ENCODE measurements at regions not wholly inside any gene's neighbourhood (a gene's known extent, or its start where the extent isn't known, plus 50 kb on each side); places are given as distances from the start of the nearest gene placed in this dataset.

DNA sequence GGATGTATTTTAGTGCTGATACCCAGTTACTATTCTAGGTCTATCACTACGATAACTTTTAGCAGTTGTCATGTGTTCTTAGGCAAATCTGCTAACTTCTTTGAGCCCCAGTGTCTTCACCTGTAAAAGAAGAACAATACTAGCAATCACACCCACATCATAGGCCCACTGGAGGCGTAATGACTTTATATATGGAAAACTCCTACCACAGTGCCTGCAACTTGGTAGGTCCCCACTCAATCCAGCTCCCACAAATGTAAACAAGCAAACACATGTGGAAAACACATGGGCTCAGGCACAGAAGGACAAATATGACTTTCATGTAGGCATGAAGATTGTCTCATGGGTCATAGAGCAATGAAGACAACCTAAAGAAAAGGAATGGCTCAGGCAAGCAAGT lies 115.8 kb downstream of the TBX19 start:
- no peak overlapping the region for H2AFZ ChIP-seq (ENCODE audit: low read depth, low read length)
- no peak for TF ChIP-seq EZH2 (IDR thresholded peaks at IDR 0.05; ENCODE audit: insufficient read depth, low read length)
- TF ChIP-seq, protein P1, sequence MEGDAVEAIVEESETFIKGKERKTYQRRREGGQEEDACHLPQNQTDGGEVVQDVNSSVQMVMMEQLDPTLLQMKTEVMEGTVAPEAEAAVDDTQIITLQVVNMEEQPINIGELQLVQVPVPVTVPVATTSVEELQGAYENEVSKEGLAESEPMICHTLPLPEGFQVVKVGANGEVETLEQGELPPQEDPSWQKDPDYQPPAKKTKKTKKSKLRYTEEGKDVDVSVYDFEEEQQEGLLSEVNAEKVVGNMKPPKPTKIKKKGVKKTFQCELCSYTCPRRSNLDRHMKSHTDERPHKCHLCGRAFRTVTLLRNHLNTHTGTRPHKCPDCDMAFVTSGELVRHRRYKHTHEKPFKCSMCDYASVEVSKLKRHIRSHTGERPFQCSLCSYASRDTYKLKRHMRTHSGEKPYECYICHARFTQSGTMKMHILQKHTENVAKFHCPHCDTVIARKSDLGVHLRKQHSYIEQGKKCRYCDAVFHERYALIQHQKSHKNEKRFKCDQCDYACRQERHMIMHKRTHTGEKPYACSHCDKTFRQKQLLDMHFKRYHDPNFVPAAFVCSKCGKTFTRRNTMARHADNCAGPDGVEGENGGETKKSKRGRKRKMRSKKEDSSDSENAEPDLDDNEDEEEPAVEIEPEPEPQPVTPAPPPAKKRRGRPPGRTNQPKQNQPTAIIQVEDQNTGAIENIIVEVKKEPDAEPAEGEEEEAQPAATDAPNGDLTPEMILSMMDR (IDR thresholded peaks at IDR 0.05; ENCODE audit: insufficient read depth, low read depth, low read length) = no peak
- no peak overlapping the region for H3K4me2 ChIP-seq (ENCODE audit: low read length)
- no peak overlapping the region for H3K9ac ChIP-seq (ENCODE audit: low read length)
- no peak overlapping the region for H3K4me3 ChIP-seq (ENCODE audit: insufficient read depth, low read depth, low read length)
- H3K27me3 ChIP-seq (ENCODE audit: insufficient read depth, low read length) = no peaks in the 10 kb centered on the region
- H3K27ac Mint-ChIP-seq (ENCODE audit: unreplicated experiment) = no peak overlapping the region
- no peaks in the 10 kb centered on the region for H3K36me3 Mint-ChIP-seq (ENCODE audit: low read depth, unreplicated experiment)
- H3K9me3 ChIP-seq (ENCODE audit: insufficient read depth, low read depth, low read length) = no peaks in the 10 kb centered on the region
- H3K4me1 Mint-ChIP-seq (ENCODE audit: low read depth, unreplicated experiment) = peaks cover 16% of the 10 kb centered on the region
- peaks cover 4% of the 10 kb centered on the region for H3K27me3 Mint-ChIP-seq (ENCODE audit: low read depth, unreplicated experiment)
- no peaks in the 10 kb centered on the region for H4K20me1 ChIP-seq (ENCODE audit: insufficient read depth, low read length)
- H3K4me1 ChIP-seq (ENCODE audit: insufficient read depth, low read length) = peaks cover 3% of the 10 kb centered on the region
- DNase-seq (ENCODE audit: low read depth) = no peak
- H3K27ac ChIP-seq (ENCODE audit: low read depth, low read length) = no peak overlapping the region
- H3K9me3 Mint-ChIP-seq (ENCODE audit: unreplicated experiment) = no peaks in the 10 kb centered on the region
- H3K36me3 ChIP-seq (ENCODE audit: insufficient read depth, low read length) = no peaks in the 10 kb centered on the region
- H3K4me3 Mint-ChIP-seq (ENCODE audit: unreplicated experiment) = no peak overlapping the region
- no peak for FAIRE-seq
- H3K79me2 ChIP-seq (ENCODE audit: insufficient read depth, low read length) = no peaks in the 10 kb centered on the region

DNA sequence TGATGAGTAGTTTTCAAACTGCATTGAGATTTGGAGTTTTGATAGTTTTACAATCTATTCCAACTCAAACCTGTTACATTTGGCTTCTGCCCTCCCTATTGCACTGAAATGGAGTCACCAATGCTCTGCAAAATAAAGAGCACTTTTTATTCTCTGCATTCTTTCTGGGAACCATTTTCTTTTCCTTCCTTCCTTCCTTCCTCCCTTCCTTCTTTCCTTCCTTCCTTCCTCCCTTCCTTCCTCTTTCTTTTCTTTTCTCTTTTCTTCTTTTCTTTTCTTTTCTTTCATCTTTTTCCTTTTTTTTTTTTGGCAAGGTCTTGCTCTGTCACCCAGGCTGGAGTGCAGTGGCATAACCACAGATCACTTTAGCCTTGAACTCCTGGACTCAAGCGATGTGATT lies 114.2 kb downstream of the TBX19 start:
- TF ChIP-seq EZH2 (IDR thresholded peaks at IDR 0.05; ENCODE audit: insufficient read depth, low read length) = no peak
- TF ChIP-seq, protein P1 (IDR thresholded peaks at IDR 0.05; ENCODE audit: insufficient read depth, low read depth, low read length) = no peak
- H3K4me2 ChIP-seq (ENCODE audit: low read length) = no peak overlapping the region
- no peaks in the 10 kb centered on the region for H3K9me3 ChIP-seq (ENCODE audit: insufficient read depth, low read depth, low read length)
- Mint-ChIP-seq H3K4me3 (ENCODE audit: unreplicated experiment) (no peak overlapping the region), H3K9me3 (ENCODE audit: unreplicated experiment) (no peaks in the 10 kb centered on the region), H3K27me3 (ENCODE audit: low read depth, unreplicated experiment) (peaks cover 4% of the 10 kb centered on the region), H3K36me3 (ENCODE audit: low read depth, unreplicated experiment) (no peaks in the 10 kb centered on the region), H3K4me1 (ENCODE audit: low read depth, unreplicated experiment) (peaks cover 14% of the 10 kb centered on the region), H3K27ac (ENCODE audit: unreplicated experiment) (no peak overlapping the region)
- no peaks in the 10 kb centered on the region for H3K79me2 ChIP-seq (ENCODE audit: insufficient read depth, low read length)
- H3K36me3 ChIP-seq (ENCODE audit: insufficient read depth, low read length) = no peaks in the 10 kb centered on the region
- no peak overlapping the region for H3K27ac ChIP-seq (ENCODE audit: low read depth, low read length)
- peaks cover 3% of the 10 kb centered on the region for H3K4me1 ChIP-seq (ENCODE audit: insufficient read depth, low read length)
- H3K9ac ChIP-seq (ENCODE audit: low read length) = no peak overlapping the region
- no peak overlapping the region for H2AFZ ChIP-seq (ENCODE audit: low read depth, low read length)
- no peaks in the 10 kb centered on the region for H3K27me3 ChIP-seq (ENCODE audit: insufficient read depth, low read length)
- DNase-seq (ENCODE audit: low read depth) (no peak), FAIRE-seq (no peak)
- no peak overlapping the region for H3K4me3 ChIP-seq (ENCODE audit: insufficient read depth, low read depth, low read length)
- no peaks in the 10 kb centered on the region for H4K20me1 ChIP-seq (ENCODE audit: insufficient read depth, low read length)

DNA sequence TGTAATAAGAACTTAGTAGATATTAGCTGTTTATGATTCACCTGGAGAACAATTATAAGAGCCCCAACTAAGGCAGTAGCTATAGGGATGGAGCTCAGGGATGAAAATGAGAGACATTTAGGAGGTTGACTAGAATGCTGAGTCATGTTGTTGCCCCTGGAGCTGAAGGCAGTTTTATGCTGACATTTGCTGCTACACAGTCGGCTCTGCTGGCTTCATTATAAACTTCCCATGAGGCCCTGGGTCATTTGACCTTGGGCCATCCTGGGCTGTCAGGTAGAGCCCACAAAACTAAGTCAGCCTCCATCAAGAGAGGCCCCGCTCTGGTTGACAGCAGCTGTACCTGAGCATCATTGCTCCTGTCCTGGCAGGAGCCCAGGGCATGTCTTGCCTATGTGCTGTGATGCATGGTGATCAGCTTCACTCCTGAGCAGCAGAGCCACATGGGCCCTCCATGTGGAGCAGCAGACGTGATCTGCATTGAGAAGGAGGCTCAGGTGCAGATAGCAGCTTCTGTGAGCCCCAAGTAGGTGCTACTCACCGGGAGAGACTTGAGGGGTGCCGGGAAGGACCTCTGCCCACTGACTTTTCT lies 112.4 kb downstream of the TBX19 start:
- TF ChIP-seq, protein P1 (IDR thresholded peaks at IDR 0.05; ENCODE audit: insufficient read depth, low read depth, low read length) = no peak
- no peak for TF ChIP-seq EZH2 (IDR thresholded peaks at IDR 0.05; ENCODE audit: insufficient read depth, low read length)
- Histone ChIP-seq H3K9ac (ENCODE audit: low read length) (no peak overlapping the region), H4K20me1 (ENCODE audit: insufficient read depth, low read length) (no peaks in the 10 kb centered on the region), H3K27ac (ENCODE audit: low read depth, low read length) (no peak overlapping the region), H3K79me2 (ENCODE audit: insufficient read depth, low read length) (no peaks in the 10 kb centered on the region), H2AFZ (ENCODE audit: low read depth, low read length) (no peak overlapping the region), H3K9me3 (ENCODE audit: insufficient read depth, low read depth, low read length) (no peaks in the 10 kb centered on the region), H3K4me3 (ENCODE audit: insufficient read depth, low read depth, low read length) (no peak overlapping the region), H3K27me3 (ENCODE audit: insufficient read depth, low read length) (no peaks in the 10 kb centered on the region), H3K4me1 (ENCODE audit: insufficient read depth, low read length) (no peaks in the 10 kb centered on the region), H3K36me3 (ENCODE audit: insufficient read depth, low read length) (no peaks in the 10 kb centered on the region), H3K4me2 (ENCODE audit: low read length) (no peak overlapping the region)
- DNase-seq (ENCODE audit: low read depth) (no peak), FAIRE-seq (no peak)
- H3K27me3 Mint-ChIP-seq (ENCODE audit: low read depth, unreplicated experiment) = peaks cover 11% of the 10 kb centered on the region
- no peaks in the 10 kb centered on the region for H3K9me3 Mint-ChIP-seq (ENCODE audit: unreplicated experiment)
- H3K4me1 Mint-ChIP-seq (ENCODE audit: low read depth, unreplicated experiment) = peaks cover 8% of the 10 kb centered on the region
- no peak overlapping the region for H3K4me3 Mint-ChIP-seq (ENCODE audit: unreplicated experiment)
- no peak overlapping the region for H3K27ac Mint-ChIP-seq (ENCODE audit: unreplicated experiment)
- no peaks in the 10 kb centered on the region for H3K36me3 Mint-ChIP-seq (ENCODE audit: low read depth, unreplicated experiment)
